HepG2 (cell line): ENCODE measurements at regions not wholly inside any gene's neighbourhood (a gene's known extent, or its start where the extent isn't known, plus 50 kb on each side); places are given as distances from the start of the nearest gene placed in this dataset.

Source experiments
- ATAC-seq: fragments of 200-7000 bp; cut with Tn5 transposase; 3 replicates; pipeline ENCODE4 v1.9.1; 2020; ENCODE audit warnings: mild to moderate bottlenecking, moderate library complexity
- BruUV-seq: library from RNA; stranded (reverse); fragments of 400-500 nt; replicated peaks from 2 replicates; lab custom pipeline; 2021; lab: Mats Ljungman, UMichigan
- CTCF ChIA-PET: fragments of 300-600 bp; formaldehyde crosslinking; extraction: SDS; loops from one replicate; lab custom pipeline; 2021; ENCODE audit warnings: low total read pairs, inconsistent platforms, low intra/inter-chr PET ratio; lab: Yijun Ruan, JAX
- POLR2A ChIA-PET: fragments of 350-600 bp; sonication (Branson Sonifier 250); formaldehyde crosslinking; loops from one replicate; lab custom pipeline; 2020; ENCODE audit warnings: antibody characterized with exemption, inconsistent platforms; lab: Yijun Ruan, JAX
- DNase-seq: peaks from one replicate; pipeline ENCODE4 v3.0.0-alpha.2; 2015; ENCODE audit warnings: low spot score
- FAIRE-seq: peaks from 3 replicates; lab custom pipeline; 2011; peaks lifted over from hg19 to GRCh38; lab: Jason Lieb, UNC
- H2AFZ ChIP-seq: one replicate; pipeline ENCODE4 v1.6.1; 2011; ENCODE audit warnings: low read length, inconsistent platforms
- H3K27ac ChIP-seq: fragments of 300-600 bp; 3 replicates; pipeline ENCODE4 v1.8.0; 2011; ENCODE audit warnings: mixed run types, mild to moderate bottlenecking, mixed read lengths, low read length, inconsistent platforms; ENCODE audit not compliant: insufficient read depth; ENCODE audit errors: extremely low read length
- H3K27me3 ChIP-seq, 2 experiments: fragments of 200-600 bp in 1 of 2; 2 replicates in 1 of 2; 3 replicates in 1 of 2; pipeline versions ENCODE4 v1.6.0 to v1.8.0; 2011; ENCODE audit warnings: low read length in 2 of 2, mild to moderate bottlenecking in 2 of 2, moderate library complexity in 2 of 2, inconsistent platforms in 1 of 2; ENCODE audit not compliant: insufficient read depth in 2 of 2, control insufficient read depth in 1 of 2
- H3K36me3 ChIP-seq, 2 experiments: fragments of 200-600 bp in 1 of 2; replicated peaks in 1 of 2; 2 replicates in 1 of 2; 3 replicates in 1 of 2; pipeline versions ENCODE4 v1.5.1 to v1.8.0; 2011; ENCODE audit warnings: low read length in 2 of 2, inconsistent platforms in 1 of 2; ENCODE audit not compliant: insufficient read depth in 2 of 2, control insufficient read depth in 1 of 2
- H3K4me1 ChIP-seq: 2 replicates; pipeline ENCODE4 v1.5.1; 2012; ENCODE audit warnings: low read length, inconsistent platforms; ENCODE audit not compliant: insufficient read depth
- H3K4me2 ChIP-seq: 2 replicates; pipeline ENCODE4 v1.6.0; 2011; ENCODE audit warnings: low read depth, low read length, inconsistent platforms
- H3K4me3 ChIP-seq, 3 experiments: fragments of 200-600 bp in 1 of 3; sonication (generic), shearing (Covaris generic) in 1 of 3; replicated peaks in 1 of 3; 2 replicates each; pipeline ENCODE4 v1.5.1; 2011 to 2016; ENCODE audit warnings: low read length in 3 of 3, inconsistent platforms in 2 of 3, low read depth in 2 of 3, mild to moderate bottlenecking in 2 of 3, control low read depth in 1 of 3, mixed read lengths in 1 of 3; ENCODE audit not compliant: insufficient read depth in 1 of 3
- H3K79me2 ChIP-seq: one replicate; pipeline ENCODE4 v1.6.1; 2011; ENCODE audit warnings: low read length, inconsistent platforms; ENCODE audit not compliant: insufficient read depth
- H3K9ac ChIP-seq: 2 replicates; pipeline ENCODE4 v1.6.0; 2011; ENCODE audit warnings: mild to moderate bottlenecking, low read depth, low read length, inconsistent platforms; ENCODE audit not compliant: insufficient read depth
- H3K9me3 ChIP-seq: 2 replicates; pipeline ENCODE4 v1.5.1; 2012; ENCODE audit warnings: mild to moderate bottlenecking, low read length
- H4K20me1 ChIP-seq: 2 replicates; pipeline ENCODE4 v1.6.0; 2011; ENCODE audit warnings: inconsistent platforms, mild to moderate bottlenecking, low read length, moderate library complexity; ENCODE audit not compliant: insufficient read depth
- HNRNPK ChIP-seq: fragments of 200-400 bp; formaldehyde crosslinking; IDR thresholded peaks from 2 replicates; pipeline ENCODE4 v1.6.1; 2018; ENCODE audit warnings: low read length, low read depth, moderate library complexity, mild to moderate bottlenecking; ENCODE audit not compliant: poor library complexity, severe bottlenecking
- MAFG ChIP-seq: sonication (generic); formaldehyde crosslinking; IDR thresholded peaks from 2 replicates; pipeline ENCODE4 v1.5.1; 2020; ENCODE audit warnings: mild to moderate bottlenecking, missing genetic modification reagents
- NFATC3 ChIP-seq: sonication (generic); formaldehyde crosslinking; IDR thresholded peaks from 2 replicates; pipeline ENCODE4 v1.5.1; 2020; ENCODE audit warnings: mild to moderate bottlenecking, missing genetic modification reagents
- RBM39 ChIP-seq: fragments of 200-400 bp; formaldehyde crosslinking; IDR thresholded peaks from one replicate; pipeline ENCODE4 v1.6.1; 2018; ENCODE audit warnings: antibody characterized with exemption, mild to moderate bottlenecking, low read depth, low read length; ENCODE audit not compliant: poor library complexity, severe bottlenecking
- TAF1 ChIP-seq: sonication (generic); formaldehyde crosslinking; IDR thresholded peaks from 2 replicates; pipeline ENCODE4 v1.4.0; 2020; ENCODE audit warnings: missing genetic modification reagents
- ZKSCAN5 ChIP-seq: sonication (generic); formaldehyde crosslinking; IDR thresholded peaks from 2 replicates; pipeline ENCODE4 v1.5.1; 2020; ENCODE audit warnings: mild to moderate bottlenecking, missing genetic modification reagents
- ZNF350 ChIP-seq: sonication (generic); formaldehyde crosslinking; IDR thresholded peaks from 2 replicates; pipeline ENCODE4 v1.4.0; 2020; ENCODE audit warnings: mild to moderate bottlenecking, low read depth, missing genetic modification reagents, borderline replicate concordance
- ZNF562 ChIP-seq: sonication (generic); formaldehyde crosslinking; IDR thresholded peaks from 2 replicates; pipeline ENCODE4 v1.8.0; 2022; ENCODE audit warnings: missing genetic modification reagents, borderline replicate concordance
- ZNF569 ChIP-seq: sonication (generic); formaldehyde crosslinking; IDR thresholded peaks from 2 replicates; pipeline ENCODE4 v1.5.0; 2020; ENCODE audit warnings: mild to moderate bottlenecking, missing genetic modification reagents, moderate library complexity, borderline replicate concordance
- ZNF572 ChIP-seq: sonication (generic); formaldehyde crosslinking; IDR thresholded peaks from 2 replicates; pipeline ENCODE4 v1.5.1; 2020; ENCODE audit warnings: mild to moderate bottlenecking, missing genetic modification reagents
- ZNF749 ChIP-seq: sonication (generic); formaldehyde crosslinking; IDR thresholded peaks from 2 replicates; pipeline ENCODE4 v1.8.0; 2022; ENCODE audit warnings: mild to moderate bottlenecking, missing genetic modification reagents, moderate library complexity, borderline replicate concordance
- ZSCAN21 ChIP-seq: sonication (generic); formaldehyde crosslinking; IDR thresholded peaks from 2 replicates; pipeline ENCODE4 v1.8.0; 2022; ENCODE audit warnings: mild to moderate bottlenecking, missing genetic modification reagents, moderate library complexity, borderline replicate concordance
- ZSCAN29 ChIP-seq: sonication (generic); formaldehyde crosslinking; conservative IDR thresholded peaks from 2 replicates; pipeline ENCODE4 v1.4.0; 2020; ENCODE audit warnings: mild to moderate bottlenecking, missing genetic modification reagents
- WGBS: methylation state at CpG from one replicate; pipeline ENCODE4 v1.1.6; 2017; ENCODE audit warnings: low lambda C conversion rate; 5-methylcytosine and 5-hydroxymethylcytosine counted together
- in situ Hi-C: cut with HindIII; loops from 2 replicates; pipeline ENCODE4 v1.10.0; 2017; ENCODE audit warnings: low pct_unique_long_range_greater_than_20kb; ENCODE audit not compliant: extremely low pct_ligation_motif_present
- intact Hi-C: fragments of 100-400 bp; cut with micrococcal nuclease; formaldehyde crosslinking; loops from one replicate; pipeline ENCODE4 v1.10.0; 2022; ENCODE audit not compliant: unreplicated experiment
- TF ChIP-seq, protein P1 (sequence below): sonication (generic); formaldehyde crosslinking; IDR thresholded peaks from 2 replicates; pipeline ENCODE4 v1.4.0; 2020; ENCODE audit warnings: missing genetic modification reagents
- TF ChIP-seq, protein P2 (sequence below), 2 experiments: sonication (generic) in 1 of 2; formaldehyde crosslinking in 1 of 2; IDR thresholded peaks; 2 replicates each; pipeline versions ENCODE4 v1.4.0 to v1.6.1; 2018 to 2020; ENCODE audit warnings: missing genetic modification reagents in 2 of 2, borderline replicate concordance in 1 of 2, low read depth in 1 of 2, mild to moderate bottlenecking in 1 of 2, missing biosample characterization in 1 of 2

DNA sequence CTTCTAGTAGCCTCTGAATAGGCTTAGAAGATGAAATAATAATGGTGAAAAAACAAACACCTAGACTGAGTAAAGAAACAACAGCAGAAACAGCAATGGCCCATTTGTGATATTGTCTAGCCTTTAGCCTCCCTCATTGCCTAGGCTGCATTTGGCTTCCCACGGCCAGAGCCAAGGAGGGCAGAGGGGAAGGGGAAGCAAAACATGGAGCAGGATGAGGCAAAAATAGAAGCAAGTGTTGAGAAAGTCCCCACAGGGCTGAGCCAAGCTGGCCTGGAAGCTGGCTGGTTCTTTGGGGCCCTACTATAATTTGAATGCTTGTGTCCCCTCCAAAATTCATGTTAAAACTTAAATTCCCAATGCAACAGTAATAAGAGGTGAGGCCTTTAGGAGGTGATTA lies 60.2 kb upstream of the KSR1 start:
- ATAC-seq, result no peak
- TF ChIP-seq ZNF569 (no peak), ZNF572 (no peak), ZNF350 (CRISPR knock-in tag) (no peak), ZNF562 (no peak)
- TF ChIP-seq, all 625 proteins: peak for 0
- WGBS, result 0% methylated on average over 1 of the region's 1 CpG
- intact Hi-C loops, result no loop called here
- Histone ChIP-seq H3K79me2 (no peaks in the 10 kb centered on the region), H3K4me1 (no peaks in the 10 kb centered on the region), H3K4me2 (no peak overlapping the region), H3K27ac (no peak overlapping the region), H3K27me3 (peaks cover 0 to 12% of the 10 kb centered on the region in 2 experiments; a peak in 2 of 5 replicates), H3K9ac (no peak overlapping the region), H3K9me3 (no peaks in the 10 kb centered on the region), H4K20me1 (no peaks in the 10 kb centered on the region), H3K36me3 (no peaks in the 10 kb centered on the region), H3K4me3 (no peak overlapping the region), H2AFZ (no peak overlapping the region)
- CTCF ChIA-PET, result no interaction called here
- in situ Hi-C loops, result loop anchor here (5.0 kb wide), 1 partner anchor 51 kb away; no protein-coding TSS in a partner anchor
- POLR2A ChIA-PET, result no interaction called here
- DNase-seq (no peak), FAIRE-seq (no peak)
- no TSS peak for BruUV-seq

DNA sequence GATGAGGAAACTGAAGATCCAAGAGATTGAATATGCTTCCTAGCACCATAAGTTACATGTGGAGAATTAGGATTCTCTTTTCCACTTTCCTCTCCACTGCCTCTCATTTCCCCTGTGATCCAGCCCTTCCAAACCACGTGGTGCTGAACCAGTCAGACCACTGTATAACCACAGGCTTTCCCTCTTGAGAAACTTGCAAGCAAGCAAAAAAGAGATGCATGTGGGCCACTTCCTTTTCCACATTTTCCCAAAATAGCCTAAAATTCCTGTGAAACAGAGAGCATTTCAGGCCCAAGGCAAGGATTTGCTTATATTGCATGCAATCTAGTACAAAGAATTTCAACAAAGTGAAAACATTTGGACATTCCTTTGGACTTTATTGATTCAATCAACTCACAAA lies 59.3 kb upstream of the KSR1 start:
- CTCF ChIA-PET, result no interaction called here
- Histone ChIP-seq H2AFZ (no peak overlapping the region), H3K79me2 (no peaks in the 10 kb centered on the region), H3K4me3 (no peak overlapping the region), H3K27ac (no peak overlapping the region), H3K4me1 (no peaks in the 10 kb centered on the region), H3K9ac (no peak overlapping the region), H3K27me3 (peaks cover 0 to 12% of the 10 kb centered on the region in 2 experiments; a peak in 2 of 5 replicates), H3K36me3 (no peaks in the 10 kb centered on the region), H3K9me3 (no peaks in the 10 kb centered on the region), H3K4me2 (no peak overlapping the region), H4K20me1 (no peaks in the 10 kb centered on the region)
- FAIRE-seq (no peak), DNase-seq (no peak), ATAC-seq (no peak)
- 0% methylated on average over 1 of the region's 1 CpG for WGBS
- POLR2A ChIA-PET, result no interaction called here
- in situ Hi-C loops (loop anchor here (5.0 kb wide), 1 partner anchor 50 kb away; no protein-coding TSS in a partner anchor), intact Hi-C loops (no loop called here)
- BruUV-seq, result no TSS peak
- TF ChIP-seq MAFG (CRISPR knock-in tag) (no peak), ZSCAN29 (CRISPR knock-in tag) (no peak), ZKSCAN5 (CRISPR knock-in tag) (no peak), NFATC3 (no peak), TAF1 (CRISPR knock-in tag) (no peak), RBM39 (no peak), ZNF749 (CRISPR knock-in tag) (no peak), HNRNPK (no peak), ZSCAN21 (CRISPR knock-in tag) (no peak)
- TF ChIP-seq, protein P1, sequence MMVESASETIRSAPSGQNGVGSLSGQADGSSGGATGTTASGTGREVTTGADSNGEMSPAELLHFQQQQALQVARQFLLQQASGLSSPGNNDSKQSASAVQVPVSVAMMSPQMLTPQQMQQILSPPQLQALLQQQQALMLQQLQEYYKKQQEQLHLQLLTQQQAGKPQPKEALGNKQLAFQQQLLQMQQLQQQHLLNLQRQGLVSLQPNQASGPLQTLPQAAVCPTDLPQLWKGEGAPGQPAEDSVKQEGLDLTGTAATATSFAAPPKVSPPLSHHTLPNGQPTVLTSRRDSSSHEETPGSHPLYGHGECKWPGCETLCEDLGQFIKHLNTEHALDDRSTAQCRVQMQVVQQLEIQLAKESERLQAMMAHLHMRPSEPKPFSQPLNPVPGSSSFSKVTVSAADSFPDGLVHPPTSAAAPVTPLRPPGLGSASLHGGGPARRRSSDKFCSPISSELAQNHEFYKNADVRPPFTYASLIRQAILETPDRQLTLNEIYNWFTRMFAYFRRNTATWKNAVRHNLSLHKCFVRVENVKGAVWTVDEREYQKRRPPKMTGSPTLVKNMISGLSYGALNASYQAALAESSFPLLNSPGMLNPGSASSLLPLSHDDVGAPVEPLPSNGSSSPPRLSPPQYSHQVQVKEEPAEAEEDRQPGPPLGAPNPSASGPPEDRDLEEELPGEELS (CRISPR knock-in tag), result no peak
- TF ChIP-seq, protein P2, sequence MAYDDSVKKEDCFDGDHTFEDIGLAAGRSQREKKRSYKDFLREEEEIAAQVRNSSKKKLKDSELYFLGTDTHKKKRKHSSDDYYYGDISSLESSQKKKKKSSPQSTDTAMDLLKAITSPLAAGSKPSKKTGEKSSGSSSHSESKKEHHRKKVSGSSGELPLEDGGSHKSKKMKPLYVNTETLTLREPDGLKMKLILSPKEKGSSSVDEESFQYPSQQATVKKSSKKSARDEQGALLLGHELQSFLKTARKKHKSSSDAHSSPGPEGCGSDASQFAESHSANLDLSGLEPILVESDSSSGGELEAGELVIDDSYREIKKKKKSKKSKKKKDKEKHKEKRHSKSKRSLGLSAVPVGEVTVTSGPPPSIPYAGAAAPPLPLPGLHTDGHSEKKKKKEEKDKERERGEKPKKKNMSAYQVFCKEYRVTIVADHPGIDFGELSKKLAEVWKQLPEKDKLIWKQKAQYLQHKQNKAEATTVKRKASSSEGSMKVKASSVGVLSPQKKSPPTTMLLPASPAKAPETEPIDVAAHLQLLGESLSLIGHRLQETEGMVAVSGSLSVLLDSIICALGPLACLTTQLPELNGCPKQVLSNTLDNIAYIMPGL (CRISPR knock-in tag; IDR thresholded peaks at IDR 0.05; ENCODE audit: borderline replicate concordance in 1 of 2, low read depth in 1 of 2), result no peak
